Right renal cortex interstitium (tissue), 3 donors: ENCODE measurements at regions not wholly inside any gene's neighbourhood (a gene's known extent, or its start where the extent isn't known, plus 50 kb on each side); places are given as distances from the start of the nearest gene placed in this dataset.

Experiments used
- DNase-seq, 3 donors: peaks; one replicate each; pipeline ENCODE4 v3.0.0-alpha.2; 2013; ENCODE audit warnings: low read depth in 3 of 3, low spot score in 2 of 3

- DNase-seq, result no peak
These were observed 50.7 kb upstream of the TNFRSF21 start for GRCh38 chr6:47360388-47360787.

GRCh38 chr6:47362857-47363461 lies 53.3 kb upstream of the TNFRSF21 start:
- DNase-seq, result no peak

- DNase-seq, result no peak
These were observed 54.0 kb upstream of the TNFRSF21 start for GRCh38 chr6:47363736-47364135.

GRCh38 chr6:47366335-47366890 lies 56.7 kb upstream of the TNFRSF21 start:
- DNase-seq, result no peak

GRCh38 chr6:47371139-47371869 lies 61.6 kb upstream of the TNFRSF21 start:
- DNase-seq, result no peak

GRCh38 chr6:47371870-47372255 lies 62.2 kb upstream of the TNFRSF21 start:
- DNase-seq, result no peak

- no peak for DNase-seq
These were observed 62.6 kb upstream of the TNFRSF21 start for GRCh38 chr6:47372318-47372717.

- no peak for DNase-seq
These were observed 65.7 kb upstream of the TNFRSF21 start for GRCh38 chr6:47375426-47375825.

GRCh38 chr6:47376930-47377329 lies 67.2 kb upstream of the TNFRSF21 start:
- no peak for DNase-seq

GRCh38 chr6:47377971-47378370 lies 68.3 kb upstream of the TNFRSF21 start:
- no peak for DNase-seq

GRCh38 chr6:47379328-47379727 lies 69.6 kb upstream of the TNFRSF21 start:
- no peak for DNase-seq

GRCh38 chr6:47380251-47380650 lies 70.5 kb upstream of the TNFRSF21 start:
- no peak for DNase-seq

GRCh38 chr6:47381036-47381435 lies 71.3 kb upstream of the TNFRSF21 start:
- no peak for DNase-seq

GRCh38 chr6:47383360-47383759 lies 73.7 kb upstream of the TNFRSF21 start:
- DNase-seq, result no peak

GRCh38 chr6:47391675-47392074 lies 82.0 kb upstream of the TNFRSF21 start:
- DNase-seq, result no peak

GRCh38 chr6:47392251-47392650 lies 82.5 kb upstream of the TNFRSF21 start:
- DNase-seq, result no peak

- DNase-seq, result no peak
These were observed 81.1 kb upstream of the CD2AP start for GRCh38 chr6:47396401-47397069.

GRCh38 chr6:47400581-47400980 lies 77.0 kb upstream of the CD2AP start:
- no peak for DNase-seq

- DNase-seq, result no peak
These were observed 75.5 kb upstream of the CD2AP start for GRCh38 chr6:47402081-47402480.

GRCh38 chr6:47403056-47403455 lies 74.5 kb upstream of the CD2AP start:
- DNase-seq, result no peak

- DNase-seq, result no peak
These were observed 73.8 kb upstream of the CD2AP start for GRCh38 chr6:47403801-47404200.

- DNase-seq, result no peak
These were observed 73.2 kb upstream of the CD2AP start for GRCh38 chr6:47404435-47404834.
